H9 (cell line): ENCODE measurements at regions not wholly inside any gene's neighbourhood (a gene's known extent, or its start where the extent isn't known, plus 50 kb on each side); places are given as distances from the start of the nearest gene placed in this dataset.

Source experiments
- DNase-seq: peaks from one replicate; pipeline ENCODE4 v3.0.0-alpha.2; 2017
- H2AFZ ChIP-seq: one replicate; pipeline ENCODE4 v1.6.1; 2013; ENCODE audit warnings: mild to moderate bottlenecking, low read length, control low read depth, moderate library complexity
- H2AK5ac ChIP-seq: 2 replicates; pipeline ENCODE4 v1.6.1; 2013; ENCODE audit warnings: low read length, control low read depth, mixed read lengths; ENCODE audit not compliant: insufficient read length
- H2BK120ac ChIP-seq: one replicate; pipeline ENCODE4 v1.6.1; 2013; ENCODE audit warnings: low read depth, mild to moderate bottlenecking, low read length, control low read depth, inconsistent platforms; ENCODE audit not compliant: poor library complexity, severe bottlenecking
- H2BK12ac ChIP-seq: 2 replicates; pipeline ENCODE4 v1.6.1; 2013; ENCODE audit warnings: low read length, control low read depth, mixed read lengths, low read depth; ENCODE audit not compliant: insufficient read length
- H2BK15ac ChIP-seq: 2 replicates; pipeline ENCODE4 v1.6.1; 2013; ENCODE audit warnings: low read depth, low read length, control low read depth
- H2BK20ac ChIP-seq: one replicate; pipeline ENCODE4 v1.6.1; 2013; ENCODE audit warnings: low read depth, mild to moderate bottlenecking, low read length, control low read depth, inconsistent platforms; ENCODE audit not compliant: poor library complexity, severe bottlenecking
- H2BK5ac ChIP-seq: 2 replicates; pipeline ENCODE4 v1.6.1; 2013; ENCODE audit warnings: low read length, control low read depth, mixed read lengths; ENCODE audit not compliant: insufficient read length
- H3K14ac ChIP-seq: 2 replicates; pipeline ENCODE4 v1.6.1; 2013; ENCODE audit warnings: low read length, control low read depth; ENCODE audit not compliant: insufficient read depth
- H3K18ac ChIP-seq: 2 replicates; pipeline ENCODE4 v1.6.1; 2013; ENCODE audit warnings: low read depth, mild to moderate bottlenecking, mixed read lengths, low read length, control low read depth; ENCODE audit not compliant: insufficient read length
- H3K23ac ChIP-seq: 2 replicates; pipeline ENCODE4 v1.6.1; 2013; ENCODE audit warnings: low read length, control low read depth, mixed read lengths, low read depth; ENCODE audit not compliant: insufficient read length
- H3K23me2 ChIP-seq: 2 replicates; pipeline ENCODE4 v1.6.1; 2013; ENCODE audit warnings: low read depth, mild to moderate bottlenecking, mixed read lengths, low read length, control low read depth; ENCODE audit not compliant: insufficient read length, poor library complexity, severe bottlenecking
- H3K27ac ChIP-seq: 2 replicates; pipeline ENCODE4 v1.5.1; 2013; ENCODE audit warnings: low read length, control low read depth, mixed read lengths, low read depth; ENCODE audit not compliant: insufficient read length
- H3K27me3 ChIP-seq: 2 replicates; pipeline ENCODE4 v1.6.1; 2013; ENCODE audit warnings: low read length, control low read depth, inconsistent platforms; ENCODE audit not compliant: insufficient read depth
- H3K4ac ChIP-seq: 2 replicates; pipeline ENCODE4 v1.6.1; 2013; ENCODE audit warnings: low read depth, mild to moderate bottlenecking, control low read depth, inconsistent platforms, low read length, moderate library complexity
- H3K4me1 ChIP-seq: 2 replicates; pipeline ENCODE4 v1.6.1; 2013; ENCODE audit warnings: low read length, control low read depth, inconsistent platforms; ENCODE audit not compliant: insufficient read depth
- H3K4me2 ChIP-seq: 2 replicates; pipeline ENCODE4 v1.6.1; 2013; ENCODE audit warnings: low read length, control low read depth, mixed read lengths; ENCODE audit not compliant: insufficient read length, insufficient read depth
- H3K56ac ChIP-seq: 2 replicates; pipeline ENCODE4 v1.6.1; 2013; ENCODE audit warnings: low read depth, mild to moderate bottlenecking, mixed read lengths, low read length, control low read depth; ENCODE audit not compliant: insufficient read length
- H3K79me1 ChIP-seq: 2 replicates; pipeline ENCODE4 v1.6.1; 2013; ENCODE audit warnings: low read depth, mild to moderate bottlenecking, moderate library complexity, low read length, control low read depth, inconsistent platforms; ENCODE audit not compliant: insufficient read depth, poor library complexity, severe bottlenecking
- H3K79me2 ChIP-seq: 2 replicates; pipeline ENCODE4 v1.6.1; 2013; ENCODE audit warnings: low read length, control low read depth, inconsistent platforms; ENCODE audit not compliant: insufficient read depth
- H3K9ac ChIP-seq: 2 replicates; pipeline ENCODE4 v1.6.1; 2013; ENCODE audit warnings: low read length, control low read depth, mixed read lengths; ENCODE audit not compliant: insufficient read length; ENCODE audit errors: extremely low read depth
- H3K9me3 ChIP-seq: one replicate; pipeline ENCODE4 v1.6.1; 2013; ENCODE audit warnings: low read depth, low read length, inconsistent platforms; ENCODE audit not compliant: control insufficient read depth
- H3T11ph ChIP-seq: one replicate; pipeline ENCODE4 v1.6.1; 2013; ENCODE audit warnings: mild to moderate bottlenecking, low read length, control low read depth, inconsistent platforms
- H4K20me1 ChIP-seq: one replicate; pipeline ENCODE4 v1.6.1; 2013; ENCODE audit not compliant: control insufficient read depth, insufficient read length, insufficient read depth
- H4K5ac ChIP-seq: 2 replicates; pipeline ENCODE4 v1.6.1; 2013; ENCODE audit warnings: low read depth, mild to moderate bottlenecking, mixed read lengths, low read length, control low read depth; ENCODE audit not compliant: insufficient read length
- H4K8ac ChIP-seq: replicated peaks from 2 replicates; pipeline ENCODE4 v1.6.1; 2013; ENCODE audit warnings: low read length, control low read depth, mixed read lengths, low read depth; ENCODE audit not compliant: insufficient read length
- H4K91ac ChIP-seq: 2 replicates; pipeline ENCODE4 v1.6.1; 2013; ENCODE audit warnings: low read depth, mild to moderate bottlenecking, moderate library complexity, mixed read lengths, low read length, control low read depth; ENCODE audit not compliant: insufficient read length
- H3K27ac Mint-ChIP-seq, 3 experiments: 2 replicates in 2 of 3; 3 replicates in 1 of 3; pipeline ENCODE4 v1.8.0; 2020 to 2021; ENCODE audit warnings: mixed read lengths in 3 of 3, mild to moderate bottlenecking in 1 of 3, moderate library complexity in 1 of 3
- H3K27me3 Mint-ChIP-seq: 2 replicates; pipeline ENCODE4 v1.8.0; 2021; ENCODE audit warnings: low read depth, mild to moderate bottlenecking, moderate library complexity, mixed read lengths
- H3K36me3 Mint-ChIP-seq, 3 experiments: 2 replicates in 2 of 3; 3 replicates in 1 of 3; pipeline ENCODE4 v1.8.0; 2020 to 2021; ENCODE audit warnings: low read depth in 3 of 3, mixed read lengths in 3 of 3; ENCODE audit not compliant: insufficient read depth in 1 of 3
- H3K4me1 Mint-ChIP-seq, 2 experiments: 2 replicates each; pipeline ENCODE4 v1.8.0; 2020; ENCODE audit warnings: mixed read lengths in 2 of 2
- H3K4me3 Mint-ChIP-seq, 2 experiments: 2 replicates in 1 of 2; 3 replicates in 1 of 2; pipeline ENCODE4 v1.8.0; 2020 to 2021; ENCODE audit warnings: mild to moderate bottlenecking in 2 of 2, mixed read lengths in 2 of 2, moderate library complexity in 1 of 2
- H3K9me3 Mint-ChIP-seq, 2 experiments: 2 replicates in 1 of 2; 3 replicates in 1 of 2; pipeline ENCODE4 v1.8.0; 2020; ENCODE audit warnings: mild to moderate bottlenecking in 2 of 2, mixed read lengths in 2 of 2, moderate library complexity in 1 of 2
- CTCF ChIP-seq: fragments of 200-600 bp; sonication (generic); conservative IDR thresholded peaks from 3 replicates; pipeline ENCODE4 v1.8.0; 2021; ENCODE audit warnings: antibody characterized with exemption, mild to moderate bottlenecking
- WGBS: extraction: QIAGEN DNeasy Blood & Tissue Kit; methylation state at CpG from one replicate; pipeline ENCODE4 v1.1.7; 2013; ENCODE audit warnings: missing lambda C conversion rate, low lambda C conversion rate, mixed read lengths; ENCODE audit not compliant: insufficient read length; ENCODE audit errors: extremely low coverage; 5-methylcytosine and 5-hydroxymethylcytosine counted together

- H2BK12ac ChIP-seq = no peak overlapping the region
- TF ChIP-seq CTCF = no peak
- no peak overlapping the region for H2BK20ac ChIP-seq
- H3K27me3 ChIP-seq = no peaks in the 10 kb centered on the region
- H3K4me1 Mint-ChIP-seq = peaks cover 0 to 6% of the 10 kb centered on the region in 2 experiments; a peak in 2 of 4 replicates
- no peaks in the 10 kb centered on the region for H3K9me3 Mint-ChIP-seq
- H3K18ac ChIP-seq = no peak overlapping the region
- no peak overlapping the region for H3K27ac Mint-ChIP-seq
- H3K79me2 ChIP-seq = no peaks in the 10 kb centered on the region
- H3K27ac ChIP-seq = no peak overlapping the region
- H3T11ph ChIP-seq = no peak overlapping the region
- H3K23me2 ChIP-seq = no peaks in the 10 kb centered on the region
- no peak overlapping the region for H3K23ac ChIP-seq
- no peak overlapping the region for H4K5ac ChIP-seq
- H3K4ac ChIP-seq = no peak overlapping the region
- no peak overlapping the region for H2BK120ac ChIP-seq
- no peaks in the 10 kb centered on the region for H4K20me1 ChIP-seq
- no peak overlapping the region for H4K91ac ChIP-seq
- H3K4me3 Mint-ChIP-seq = no peak overlapping the region
- no peak overlapping the region for H2AFZ ChIP-seq
- no CpG with 5 or more reads among the region's 2 CpGs for WGBS
- H2BK5ac ChIP-seq = no peak overlapping the region
- no peaks in the 10 kb centered on the region for H3K4me1 ChIP-seq
- H2AK5ac ChIP-seq = no peak overlapping the region
- no peak overlapping the region for H3K14ac ChIP-seq
- no peak overlapping the region for H3K9ac ChIP-seq
- H2BK15ac ChIP-seq = no peak overlapping the region
- H3K36me3 Mint-ChIP-seq = no peaks in the 10 kb centered on the region
- DNase-seq = no peak
- no peaks in the 10 kb centered on the region for H3K9me3 ChIP-seq
- H3K56ac ChIP-seq = no peak overlapping the region
- no peaks in the 10 kb centered on the region for H3K79me1 ChIP-seq
- no peak overlapping the region for H3K4me2 ChIP-seq
- H4K8ac ChIP-seq = no peak overlapping the region
- no peaks in the 10 kb centered on the region for H3K27me3 Mint-ChIP-seq
Measured at GRCh38 chr13:74278901-74279300, 144.7 kb upstream of the KLF12 start.
